HepG2 (cell line): ENCODE measurements at regions not wholly inside any gene's neighbourhood (a gene's known extent, or its start where the extent isn't known, plus 50 kb on each side); places are given as distances from the start of the nearest gene placed in this dataset.

ENCODE experiments used
- MEIS1 ChIP-seq: sonication (generic); formaldehyde crosslinking; IDR thresholded peaks from 2 replicates; pipeline ENCODE4 v1.9.0; 2021; ENCODE audit warnings: mild to moderate bottlenecking, missing genetic modification reagents, moderate library complexity, borderline replicate concordance
- RFX5 ChIP-seq: IDR thresholded peaks from 2 replicates; pipeline ENCODE4 v1.6.1; 2011; ENCODE audit warnings: low read depth, low read length, improper control_type of control experiment
- ZNF274 ChIP-seq: sonication (generic); formaldehyde crosslinking; IDR thresholded peaks from 2 replicates; pipeline ENCODE4 v1.5.1; 2020; ENCODE audit warnings: mild to moderate bottlenecking, missing genetic modification reagents

- TF ChIP-seq RFX5 (no peak), ZNF274 (CRISPR knock-in tag) (no peak), MEIS1 (CRISPR knock-in tag) (no peak)
These were observed 58.4 kb upstream of the RBM15 start for GRCh38 chr1:110280804-110281203.
